NCI-H748 (cell line): ENCODE measurements at regions not wholly inside any gene's neighbourhood (a gene's known extent, or its start where the extent isn't known, plus 50 kb on each side); places are given as distances from the start of the nearest gene placed in this dataset.
"Not testable (repeated sequence)": the region's sequence is repeated elsewhere in the genome, so short reads cannot be mapped to it uniquely, and the experiment has no call there.

Source experiments
- DNase-seq: peaks from one replicate; lab custom pipeline; 2025; ENCODE audit not compliant: unreplicated experiment; lab: John Stamatoyannopoulos, UW

DNA sequence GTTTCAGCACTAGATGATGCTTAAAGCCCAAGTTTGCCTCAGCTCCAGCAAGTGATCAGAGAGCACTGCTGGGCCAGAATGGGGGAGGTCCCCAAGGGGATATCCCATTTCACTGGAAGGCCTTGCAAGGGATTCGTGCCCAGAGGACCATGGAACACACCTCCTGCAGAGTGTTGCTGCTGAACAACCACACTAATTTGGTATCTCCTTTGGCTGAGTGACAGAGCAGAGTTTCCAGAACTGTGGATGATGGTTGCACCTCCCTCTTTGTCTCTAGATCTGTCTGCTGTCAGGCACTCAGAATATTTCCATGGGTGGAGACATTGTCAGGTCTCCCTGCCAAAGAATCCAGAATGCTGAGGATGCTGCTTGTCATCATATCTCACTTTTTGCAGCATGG, 484.8 kb upstream of the NETO1 start:
- DNase-seq, result no peak

DNA sequence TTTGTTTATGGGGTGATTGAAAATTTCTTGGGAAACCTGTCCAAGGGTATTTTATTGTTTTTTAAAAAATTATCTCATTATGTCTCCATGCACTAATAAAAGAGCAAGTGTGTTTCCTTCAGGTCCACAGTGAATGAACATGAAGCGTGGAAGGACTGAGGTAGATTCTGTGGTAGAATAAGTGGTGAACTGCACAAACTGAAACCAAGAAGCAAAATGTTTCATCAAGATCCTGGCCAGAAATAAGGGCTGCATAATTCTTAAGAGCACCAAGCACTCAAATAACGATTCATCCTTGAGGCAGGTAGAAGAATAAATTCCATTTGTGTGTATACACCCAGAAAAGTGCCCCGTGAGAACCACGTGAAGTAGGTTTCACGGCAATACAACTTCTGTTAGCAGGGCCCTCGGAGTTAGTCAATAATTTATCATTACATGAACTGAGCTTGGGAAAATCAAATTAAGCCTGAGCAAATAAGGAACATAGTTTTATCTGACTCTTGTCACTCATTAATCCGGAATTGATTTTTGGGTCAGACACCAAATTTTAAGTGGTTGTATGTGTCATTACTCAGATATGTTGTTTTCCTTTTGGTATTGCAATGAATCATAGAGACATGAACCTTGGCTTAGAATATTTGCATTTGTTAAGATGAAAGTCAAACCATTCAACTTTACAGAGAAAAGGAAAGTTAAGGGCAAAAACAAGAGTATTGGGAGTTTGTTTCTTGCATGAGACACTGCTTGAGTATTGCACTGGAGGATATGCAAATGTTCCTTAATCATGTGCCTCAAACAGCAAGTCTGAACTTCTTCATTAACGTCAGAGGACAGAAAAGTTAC, 472.6 kb upstream of the NETO1 start:
- no peak for DNase-seq

DNA sequence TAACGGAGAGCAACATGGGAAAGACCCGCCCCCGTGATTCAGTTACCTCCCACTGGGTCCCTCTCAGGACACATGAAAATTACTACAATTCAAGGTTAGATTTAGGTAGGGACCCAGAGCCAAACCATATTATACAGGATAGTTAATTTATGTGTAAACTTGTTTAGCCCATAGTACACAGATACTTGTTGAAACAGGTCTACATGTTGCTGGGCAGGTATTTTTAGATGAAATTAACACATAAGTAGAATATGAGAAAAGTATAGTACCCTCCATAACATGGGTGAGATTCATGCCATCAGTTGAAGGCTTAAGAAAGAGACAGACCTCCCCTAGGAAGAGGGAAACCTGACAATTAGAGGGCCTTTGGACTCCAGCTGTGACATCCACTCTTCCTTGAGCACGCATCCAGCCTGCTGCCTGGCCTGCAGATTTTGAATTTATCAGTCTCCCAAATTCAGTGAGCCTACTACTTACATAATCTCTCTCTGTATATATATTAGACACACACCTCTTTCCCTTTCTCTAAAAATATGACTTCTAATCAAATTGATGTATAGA, 463.5 kb upstream of the NETO1 start:
- DNase-seq, result no peak

DNA sequence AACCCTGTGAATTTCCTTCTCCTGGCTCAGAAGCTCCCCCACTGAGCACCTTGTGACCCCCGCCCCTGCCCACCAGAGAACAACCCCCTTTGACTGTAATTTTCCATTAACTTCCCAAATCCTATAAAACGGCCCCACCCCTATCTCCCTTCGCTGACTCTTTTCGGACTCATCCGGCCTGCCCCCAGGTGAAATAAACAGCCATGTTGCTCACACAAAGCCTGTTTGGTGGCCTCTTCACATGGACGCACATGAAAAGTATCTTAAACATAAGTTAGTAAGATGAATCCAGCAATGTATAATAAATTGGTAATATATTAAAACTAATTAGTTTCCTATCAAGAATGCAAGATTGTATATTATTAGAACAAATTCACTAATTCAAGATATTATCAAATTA, 462.3 kb upstream of the NETO1 start:
- DNase-seq, result not testable (repeated sequence)

DNA sequence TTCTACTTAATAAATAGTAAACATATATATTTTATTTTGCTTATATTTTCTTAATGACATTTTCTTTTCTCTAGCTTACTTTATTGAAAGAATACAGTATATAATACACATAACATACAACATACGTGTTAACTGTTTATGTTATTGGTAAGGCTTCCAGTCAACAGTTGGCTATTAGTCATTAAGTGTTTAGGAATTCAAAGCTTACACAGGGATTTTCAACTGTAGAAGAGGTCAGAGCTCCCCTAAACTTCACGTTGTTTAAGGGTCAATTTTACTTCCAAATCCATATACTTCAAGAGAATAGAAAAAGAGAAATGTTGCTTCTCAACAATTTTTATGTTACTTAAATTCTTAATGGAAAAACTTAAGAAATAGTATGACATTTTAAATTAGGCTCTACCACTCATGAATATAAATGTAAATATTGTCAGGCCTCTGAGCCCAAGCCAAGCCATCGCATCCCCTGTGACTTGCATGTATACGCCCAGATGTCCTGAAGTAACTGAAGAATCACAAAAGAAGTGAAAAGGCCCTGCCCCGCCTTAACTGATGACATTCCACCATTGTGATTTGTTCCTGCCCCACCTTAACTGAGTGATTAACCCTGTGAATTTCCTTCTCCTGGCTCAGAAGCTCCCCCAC, 456.5 kb upstream of the NETO1 start:
- DNase-seq, result not testable (repeated sequence)

DNA sequence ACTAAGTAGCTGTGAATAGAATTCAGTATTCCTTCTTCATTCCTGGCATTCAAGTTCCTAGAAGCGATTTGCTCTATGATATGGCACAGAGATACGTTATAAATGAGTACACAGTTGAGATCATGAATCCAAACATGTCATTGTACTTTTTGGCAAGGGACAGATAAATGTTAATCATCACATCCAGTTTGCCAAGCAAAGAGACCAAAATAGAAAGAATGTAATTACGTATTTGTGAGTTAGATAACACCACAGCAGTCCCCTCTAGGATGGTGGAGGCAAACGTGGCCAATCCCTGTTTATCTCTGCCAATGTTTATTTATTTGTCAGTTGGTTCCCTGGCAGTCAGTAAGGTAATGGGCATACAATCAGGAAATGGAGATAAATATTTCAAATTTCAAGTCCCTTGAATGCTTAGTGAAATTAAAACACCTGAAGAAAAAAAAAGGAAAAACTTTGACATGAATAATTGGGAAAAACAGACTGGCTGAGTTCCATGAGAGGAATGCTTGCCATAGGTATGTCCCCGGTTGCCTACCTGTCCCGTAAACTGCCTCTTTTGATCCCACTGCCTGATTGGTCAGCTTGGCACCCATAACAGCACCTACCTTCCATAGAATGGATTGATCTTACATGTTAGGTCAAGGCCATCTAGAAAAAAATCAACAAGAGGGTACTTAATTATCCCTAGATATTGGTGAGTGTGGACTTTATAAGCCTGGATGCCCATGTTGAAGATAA, 451.1 kb upstream of the NETO1 start:
- DNase-seq, result no peak

DNA sequence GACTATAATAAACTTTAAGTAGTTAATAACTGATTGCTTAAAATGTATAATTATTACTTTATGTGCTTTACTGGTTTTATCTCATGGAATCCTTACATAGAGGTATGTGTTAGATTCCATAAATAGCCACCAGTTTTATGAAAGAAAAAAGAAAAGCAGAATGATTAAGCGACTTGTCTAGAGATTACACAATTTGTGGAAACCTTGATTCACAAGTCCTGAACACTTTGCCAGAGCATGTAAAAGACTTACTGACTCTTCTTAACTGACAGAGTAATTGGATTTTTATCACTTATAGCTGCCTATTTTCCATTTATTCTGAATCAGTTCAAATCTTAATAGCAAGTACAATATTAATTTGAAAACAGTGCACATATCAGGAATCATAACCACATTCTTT, 448.7 kb upstream of the NETO1 start:
- no peak for DNase-seq

DNA sequence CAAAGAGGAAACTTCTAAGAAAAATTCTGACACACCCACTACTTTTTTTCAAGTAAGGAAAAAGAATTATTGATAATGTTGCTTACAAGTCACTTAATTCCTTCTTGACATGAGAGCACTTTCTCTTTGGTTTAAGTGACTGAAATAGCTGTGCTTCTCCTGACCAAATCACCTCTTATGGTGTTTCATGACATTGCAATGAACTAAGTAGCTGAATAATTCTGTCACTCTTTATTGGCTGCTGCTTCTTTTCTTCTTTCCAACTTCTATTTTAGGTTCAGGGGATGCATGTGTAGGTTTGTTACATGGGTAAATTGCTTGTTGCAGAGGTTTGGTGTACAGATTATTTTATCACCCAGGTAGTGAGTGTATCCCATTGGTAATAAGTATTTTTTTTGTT, 447.6 kb upstream of the NETO1 start:
- DNase-seq, result no peak

DNA sequence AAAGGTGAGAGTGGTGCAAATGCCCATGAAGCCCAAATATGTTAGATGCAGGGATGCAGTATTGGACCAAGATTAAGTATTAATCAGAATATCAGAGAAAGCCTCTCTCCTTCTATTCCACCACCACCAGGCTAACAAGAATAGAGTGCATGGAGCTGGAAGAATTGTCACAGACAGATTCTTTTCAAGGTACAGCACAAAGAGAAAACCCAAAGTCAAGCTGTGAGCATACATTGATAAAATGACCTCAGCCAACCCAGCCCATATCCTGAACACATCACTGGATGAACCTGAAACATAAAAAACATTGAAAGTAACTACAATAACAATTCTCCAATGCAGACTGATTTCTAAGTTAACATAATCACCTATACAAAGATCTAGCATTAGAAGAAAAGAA, 445.7 kb upstream of the NETO1 start:
- DNase-seq, result no peak

DNA sequence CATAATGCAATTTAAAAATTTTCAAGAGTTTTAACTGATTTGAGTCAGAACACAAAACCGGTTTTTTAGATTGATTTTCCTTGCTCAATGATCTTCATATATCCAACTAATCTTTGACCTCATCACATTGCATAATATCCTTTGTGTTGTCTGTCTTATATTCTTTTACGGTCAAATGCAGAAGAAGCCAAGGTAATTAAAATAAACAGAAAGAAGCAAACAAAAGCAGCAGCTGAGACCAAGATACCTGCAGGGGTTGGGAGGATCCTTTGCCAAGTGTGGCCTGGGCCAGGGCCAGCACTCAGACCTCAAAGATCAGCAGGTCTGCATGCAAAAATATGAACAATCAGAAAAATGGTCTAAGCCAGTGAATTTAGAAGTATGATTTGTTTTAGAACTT, 428.9 kb upstream of the NETO1 start:
- peak; percentile 41 for DNase-seq

DNA sequence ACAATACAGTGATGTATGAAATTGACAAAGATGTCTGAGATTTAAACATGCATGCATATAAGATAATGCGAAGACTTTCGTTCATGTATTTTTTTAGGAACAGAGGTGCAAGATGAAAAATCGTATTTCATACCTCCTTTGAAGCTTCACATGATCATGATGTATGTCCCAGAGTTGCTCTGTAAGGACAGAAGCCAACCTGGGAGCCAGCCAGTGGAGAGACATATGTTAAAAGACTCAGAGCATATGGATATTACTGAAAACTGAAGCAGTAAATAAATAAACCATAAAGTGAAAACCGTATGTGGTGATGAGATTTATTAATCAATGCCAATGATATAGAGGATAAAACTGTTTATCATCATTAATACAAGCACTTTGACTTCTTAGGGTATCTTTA, 424.4 kb upstream of the NETO1 start:
- DNase-seq, result no peak

DNA sequence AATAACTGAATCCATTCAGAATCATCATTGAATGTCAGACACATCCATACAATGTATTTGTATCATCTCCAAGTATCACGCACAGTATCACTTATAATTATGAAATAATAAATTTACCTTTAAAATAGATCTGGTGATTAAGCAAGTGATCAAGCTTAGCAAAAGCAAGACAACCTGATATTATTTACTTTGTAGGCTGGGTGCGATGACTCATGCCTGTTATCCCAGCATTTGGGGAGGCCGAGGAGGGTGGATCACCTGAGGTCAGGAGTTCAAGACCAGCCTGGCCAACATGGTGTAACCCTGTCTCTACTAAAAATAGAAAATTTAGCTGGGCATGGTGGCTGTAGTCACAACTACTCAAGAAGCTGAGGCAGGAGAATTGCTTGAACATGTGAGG, 421.0 kb upstream of the NETO1 start:
- no peak for DNase-seq

DNA sequence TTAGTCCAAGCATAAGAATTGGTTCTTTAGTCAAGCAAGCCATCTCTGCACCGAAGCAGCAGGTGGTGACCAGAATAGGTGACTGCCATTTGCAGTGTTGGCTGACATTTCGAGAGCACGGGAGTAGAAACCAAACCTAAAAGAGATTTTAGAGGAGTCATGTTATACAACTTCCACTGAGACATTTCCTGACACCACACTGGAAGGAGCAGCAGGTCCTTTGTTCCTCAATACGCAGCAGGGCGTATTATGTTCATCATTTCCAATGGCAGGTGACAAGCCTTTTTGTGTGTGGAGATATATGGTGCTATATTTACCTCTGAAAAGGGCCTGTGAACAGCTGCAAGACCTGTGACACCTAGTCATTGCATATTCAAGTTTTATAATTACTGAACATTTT, 418.8 kb upstream of the NETO1 start:
- peak; percentile 79 for DNase-seq

DNA sequence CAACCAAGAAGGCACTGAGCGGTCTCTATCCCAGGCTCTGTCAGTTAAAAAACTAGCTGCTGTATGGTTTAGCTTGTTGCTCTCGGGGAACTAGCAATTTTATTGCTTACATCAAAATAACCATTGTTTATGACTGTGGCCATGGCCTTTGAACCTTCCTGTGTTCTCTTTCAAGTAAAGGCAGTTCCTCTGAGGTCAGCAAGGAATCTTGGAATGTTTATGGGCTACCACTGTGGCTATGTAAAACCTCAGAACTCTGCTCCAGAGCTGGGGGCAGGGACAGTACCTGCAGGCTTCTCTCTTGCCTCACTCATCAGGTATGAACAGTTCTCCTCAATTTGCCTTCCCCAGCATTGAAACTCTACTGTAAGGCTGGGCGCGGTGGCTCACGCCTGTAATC, 416.0 kb upstream of the NETO1 start:
- DNase-seq, result no peak

DNA sequence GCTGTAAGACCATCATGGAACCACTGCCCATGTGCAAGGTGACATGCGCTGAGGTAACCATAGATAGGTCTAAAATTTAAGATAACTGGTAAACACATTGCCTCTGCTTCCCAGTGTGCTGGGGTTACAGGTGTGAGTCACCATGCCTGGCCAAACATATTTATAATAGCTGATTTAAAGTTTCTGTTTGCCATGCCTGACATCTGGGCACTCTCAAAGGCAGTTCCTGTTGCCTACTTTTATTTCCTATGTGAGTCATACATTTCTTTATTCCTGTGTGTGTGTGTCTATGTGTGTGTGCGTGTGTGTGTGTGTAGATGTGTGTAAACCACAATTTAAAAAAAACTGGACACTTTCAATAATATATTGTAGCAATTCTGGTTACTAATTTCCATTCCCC, 415.2 kb upstream of the NETO1 start:
- peak; percentile 38 for DNase-seq

DNA sequence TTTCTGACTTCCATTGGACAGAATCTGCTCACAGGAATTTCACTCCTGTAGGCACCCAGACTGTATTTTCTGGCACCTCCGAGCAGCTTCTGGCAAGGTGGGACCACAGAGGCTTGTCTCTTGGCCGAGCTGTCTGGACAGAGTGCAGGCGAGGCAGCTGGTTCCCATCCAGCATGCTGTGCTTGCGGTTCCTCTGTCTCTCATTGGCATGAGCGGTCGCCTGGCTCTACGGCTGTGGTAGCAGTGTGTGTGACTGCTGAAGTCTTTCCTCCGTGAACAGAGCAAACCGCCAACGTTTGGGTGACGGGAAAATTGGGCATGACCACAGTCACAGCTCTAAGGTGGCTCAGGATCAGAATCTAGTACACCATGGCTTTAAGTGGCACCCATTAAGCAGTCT, 411.7 kb upstream of the NETO1 start:
- peak; percentile 15 for DNase-seq

DNA sequence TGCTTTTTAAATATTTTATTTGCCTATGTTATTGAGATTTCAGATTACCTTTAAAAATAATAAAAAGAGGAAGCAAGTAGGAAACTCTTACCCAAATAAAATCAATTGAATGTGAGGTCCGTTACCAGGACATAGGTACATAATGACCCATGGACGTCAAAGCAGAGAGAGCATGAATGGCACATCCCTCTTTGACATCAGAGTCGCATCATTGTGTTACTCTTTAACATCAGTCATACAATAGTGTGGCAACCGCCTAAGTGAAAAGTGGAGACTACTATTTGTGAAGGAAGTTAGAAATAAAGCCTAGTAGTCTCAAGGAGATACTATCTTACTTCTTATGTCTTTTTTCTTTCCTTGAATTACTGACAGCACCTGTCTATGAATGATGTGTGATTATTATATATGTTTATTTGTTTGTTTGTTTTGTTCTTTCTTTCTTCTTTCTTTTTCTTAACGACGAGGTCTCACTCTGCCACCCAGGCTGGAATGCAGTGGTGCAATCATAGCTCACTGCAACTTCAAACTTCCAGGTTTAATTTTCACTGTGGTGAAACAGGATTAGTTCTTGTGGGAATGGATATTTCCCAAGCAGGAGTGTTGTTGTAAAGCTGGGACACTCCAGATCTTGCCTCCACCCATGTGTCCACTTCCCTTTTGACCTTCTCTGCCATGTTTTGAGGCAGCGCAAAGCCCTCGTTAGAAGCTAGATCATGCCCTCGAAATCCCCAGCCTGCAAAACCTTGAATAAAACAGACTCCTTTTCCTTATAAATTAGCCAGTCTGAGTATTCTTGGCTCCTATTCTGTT, 407.2 kb upstream of the NETO1 start:
- no peak for DNase-seq

DNA sequence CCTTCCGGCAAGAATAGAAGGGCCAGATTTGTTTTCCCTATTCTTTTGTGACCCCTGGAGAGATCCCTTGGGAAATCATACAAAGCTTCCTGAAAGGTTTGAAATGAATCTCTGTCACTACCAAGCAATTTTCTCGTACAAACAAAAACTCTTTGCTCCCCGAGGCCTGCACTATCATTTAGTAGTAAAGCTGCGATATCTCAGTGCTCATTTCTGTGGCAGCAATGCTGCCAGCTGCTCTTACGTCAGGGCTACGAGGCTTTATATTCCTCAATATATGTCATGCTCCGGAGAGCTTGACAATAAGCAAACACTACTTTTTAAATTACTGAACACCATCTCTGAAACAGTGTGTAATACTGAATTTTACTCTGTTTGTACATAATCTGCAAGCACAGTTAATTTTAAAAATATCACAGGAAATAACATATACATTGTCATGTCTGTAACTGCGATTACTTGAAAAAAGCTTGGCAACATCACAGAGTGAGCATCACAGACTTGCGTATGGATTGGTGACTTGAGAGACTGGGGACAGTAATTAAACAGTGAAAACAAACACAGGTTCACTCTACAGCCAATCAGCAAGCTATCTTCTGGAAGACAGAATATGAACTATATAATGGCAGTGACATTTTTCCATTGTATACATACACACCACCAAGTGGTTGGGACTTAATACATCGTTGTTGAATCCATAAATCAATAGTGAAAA, 403.3 kb upstream of the NETO1 start:
- peak; percentile 93 for DNase-seq

DNA sequence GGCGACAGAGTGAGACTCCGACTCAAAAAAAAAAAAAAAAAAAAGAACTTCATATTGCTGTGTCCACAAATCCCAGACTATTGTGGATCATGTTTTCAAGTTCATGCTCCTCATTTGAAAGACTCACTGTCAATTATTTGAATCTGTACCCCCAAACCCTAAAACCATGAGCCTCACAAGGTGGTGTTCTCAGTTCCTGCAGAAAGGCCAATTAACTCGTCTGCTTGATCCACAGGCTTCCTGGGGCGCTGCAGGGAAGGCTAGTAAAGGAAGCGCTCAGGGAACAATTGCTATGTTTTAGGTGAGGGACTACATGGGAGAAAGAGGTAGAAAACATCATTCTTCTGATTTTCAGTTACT, 396.8 kb upstream of the NETO1 start:
- no peak for DNase-seq

DNA sequence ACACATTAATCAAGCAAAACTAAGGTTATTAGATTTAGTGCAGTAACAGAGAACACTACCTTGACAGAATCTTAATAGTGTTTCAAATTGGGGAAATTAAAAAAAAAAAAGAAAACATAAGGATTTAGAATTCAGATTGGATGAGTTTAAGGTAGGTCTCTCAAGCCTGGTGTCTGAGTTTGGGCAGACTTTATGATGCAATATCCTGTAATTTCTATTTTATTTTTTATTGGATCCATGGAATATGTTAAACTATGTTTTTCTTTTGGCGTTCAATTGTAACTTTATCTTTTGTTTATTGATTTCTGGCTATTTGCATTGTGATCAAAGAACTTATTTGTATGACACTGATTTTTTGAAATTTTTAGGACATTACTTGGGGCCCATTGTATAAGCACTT, 394.1 kb upstream of the NETO1 start:
- DNase-seq, result no peak
